Common myeloid progenitor, CD34-positive (primary cell): ENCODE measurements at regions not wholly inside any gene's neighbourhood (a gene's known extent, or its start where the extent isn't known, plus 50 kb on each side); places are given as distances from the start of the nearest gene placed in this dataset.

Experiments used
- CTCF ChIA-PET: fragments of 350-600 bp; sonication (Branson Sonifier 250); formaldehyde crosslinking; loops from one replicate; lab custom pipeline; 2021; ENCODE audit warnings: antibody characterized with exemption; lab: Charles Lee
- POLR2A ChIA-PET: fragments of 350-600 bp; sonication (Branson Sonifier 250); formaldehyde crosslinking; loops from one replicate; lab custom pipeline; 2021; ENCODE audit warnings: antibody characterized with exemption; lab: Charles Lee
- DNase-seq, 3 donors: peaks; one replicate each; pipeline versions ENCODE4 v3.0.0 to v3.0.0-alpha.2; 2013
- H3K27ac ChIP-seq, 2 experiments: 1 replicate in 1 of 2; 2 replicates in 1 of 2; pipeline ENCODE4 v1.7.0; 2013; ENCODE audit warnings: inconsistent platforms in 2 of 2, low read length in 2 of 2, mild to moderate bottlenecking in 2 of 2, low read depth in 1 of 2, moderate library complexity in 1 of 2; ENCODE audit not compliant: severe bottlenecking in 2 of 2, insufficient read depth in 1 of 2, poor library complexity in 1 of 2
- H3K27me3 ChIP-seq, 5 experiments: replicated peaks in 2 of 5; 1 replicate in 3 of 5; 2 replicates in 2 of 5; pipeline versions ENCODE4 v1.6.1 to v1.7.0; 2013; ENCODE audit warnings: low read length in 4 of 5, mild to moderate bottlenecking in 2 of 5, moderate library complexity in 2 of 5, inconsistent platforms in 1 of 5; ENCODE audit not compliant: insufficient read depth in 5 of 5, control insufficient read depth in 4 of 5
- H3K36me3 ChIP-seq, 4 experiments: 1 replicate in 2 of 4; 2 replicates in 2 of 4; pipeline versions ENCODE4 v1.6.1 to v1.7.0; 2013; ENCODE audit warnings: low read length in 3 of 4, control low read depth in 1 of 4, mild to moderate bottlenecking in 1 of 4; ENCODE audit not compliant: control insufficient read depth in 4 of 4, insufficient read depth in 4 of 4
- H3K4me1 ChIP-seq, 4 experiments: 1 replicate in 3 of 4; 2 replicates in 1 of 4; pipeline versions ENCODE4 v1.6.1 to v1.7.1; 2013; ENCODE audit warnings: low read length in 3 of 4, mild to moderate bottlenecking in 3 of 4, control low read depth in 1 of 4, inconsistent platforms in 1 of 4, moderate library complexity in 1 of 4; ENCODE audit not compliant: control insufficient read depth in 4 of 4, insufficient read depth in 4 of 4; ENCODE audit errors: control extremely low read depth in 1 of 4
- H3K4me3 ChIP-seq, 7 experiments: 1 replicate in 4 of 7; 2 replicates in 3 of 7; pipeline versions ENCODE4 v1.5.1 to v1.7.0; 2013; ENCODE audit warnings: mild to moderate bottlenecking in 7 of 7, low read length in 6 of 7, moderate library complexity in 6 of 7, inconsistent platforms in 2 of 7, low read depth in 2 of 7, control low read depth in 1 of 7; ENCODE audit not compliant: insufficient read depth in 4 of 7, control insufficient read depth in 1 of 7; ENCODE audit errors: extremely low read depth in 1 of 7
- H3K9me3 ChIP-seq, 5 experiments: 1 replicate in 4 of 5; 2 replicates in 1 of 5; pipeline versions ENCODE4 v1.6.1 to v1.7.1; 2013; ENCODE audit warnings: low read length in 4 of 5, mild to moderate bottlenecking in 2 of 5, inconsistent platforms in 1 of 5, low read depth in 1 of 5, moderate library complexity in 1 of 5; ENCODE audit not compliant: control insufficient read depth in 4 of 5, insufficient read depth in 2 of 5; ENCODE audit errors: control extremely low read depth in 1 of 5
- WGBS: methylation state at CpG from one replicate; pipeline ENCODE4 v1.1.5; 2013; ENCODE audit not compliant: insufficient coverage; 5-methylcytosine and 5-hydroxymethylcytosine counted together

DNA sequence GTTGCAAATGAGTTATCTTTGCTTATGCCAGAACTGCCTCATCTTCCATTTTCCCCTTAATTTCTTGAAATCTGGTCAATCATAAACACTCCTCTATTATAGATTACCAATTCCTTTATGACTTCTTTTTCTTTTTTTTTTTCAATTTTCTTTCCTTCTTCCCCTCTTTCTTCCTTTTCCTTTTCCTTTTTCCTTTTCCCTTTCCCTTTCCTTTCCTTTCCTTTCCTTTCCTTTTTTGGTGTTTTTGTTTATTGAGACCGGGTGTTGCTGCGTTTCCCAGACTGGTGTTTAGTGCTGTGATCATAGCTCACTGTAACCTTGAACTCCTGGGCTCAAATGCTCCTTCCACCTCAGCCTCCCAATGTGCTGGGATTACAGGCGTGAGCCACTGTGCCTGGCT, 151.4 kb upstream of the FOXP2 start:
- H3K27me3 ChIP-seq, result no peaks in the 10 kb centered on the region
- POLR2A ChIA-PET, result interaction anchor here (0.6 kb wide), 1 partner anchor 29 kb away, joined by 7 read pairs; no protein-coding TSS in a partner anchor
- no peaks in the 10 kb centered on the region for H3K9me3 ChIP-seq
- WGBS, result 100% methylated on average over 1 of the region's 3 CpGs
- CTCF ChIA-PET, result no interaction called here
- no peak for DNase-seq
- H3K4me1 ChIP-seq, result no peaks in the 10 kb centered on the region
- no peak overlapping the region for H3K4me3 ChIP-seq
- no peak overlapping the region for H3K27ac ChIP-seq
- H3K36me3 ChIP-seq, result no peaks in the 10 kb centered on the region

DNA sequence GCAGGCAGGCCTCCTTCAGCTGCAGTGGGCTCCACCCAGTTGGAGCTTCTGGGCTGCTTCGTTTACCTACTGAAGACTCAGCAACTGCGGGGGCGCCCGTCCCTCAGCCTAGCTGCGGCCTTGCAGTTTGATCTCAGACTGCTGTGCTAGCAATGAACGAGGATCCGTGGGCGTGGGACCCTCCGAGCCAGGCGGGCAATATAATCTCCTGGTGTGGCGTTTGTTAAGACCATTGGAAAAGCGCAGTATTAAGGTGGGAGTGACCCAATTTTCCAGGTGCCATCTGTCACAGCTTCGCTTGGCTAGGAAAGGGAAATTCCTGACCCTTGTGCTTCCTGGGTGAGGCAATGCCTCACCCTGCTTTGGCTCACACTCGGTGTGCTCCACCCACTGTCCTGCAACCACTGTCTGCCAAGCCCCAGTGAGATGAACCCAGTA, 159.2 kb upstream of the FOXP2 start:
- POLR2A ChIA-PET, result no interaction called here

DNA sequence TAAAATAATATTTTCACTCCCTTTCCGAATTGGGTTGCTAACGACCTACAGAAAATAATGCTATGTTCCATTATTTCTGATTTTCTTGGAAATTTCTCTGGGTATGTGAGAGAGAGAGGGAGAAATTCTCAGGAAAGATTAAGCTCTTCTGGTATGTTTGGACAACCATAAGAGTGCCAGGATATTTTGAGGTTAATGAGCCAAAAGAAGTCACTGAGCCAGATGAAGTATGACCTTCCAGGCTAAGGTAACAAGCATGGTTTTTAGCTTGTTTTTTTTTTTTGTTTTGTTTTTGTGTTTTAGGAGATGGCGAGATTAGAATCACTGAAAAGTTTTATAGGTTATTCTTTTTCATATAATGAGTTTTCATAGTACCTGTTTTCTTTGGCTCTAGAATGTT, 171.0 kb upstream of the FOXP2 start:
- Histone ChIP-seq H3K4me1 (no peaks in the 10 kb centered on the region), H3K9me3 (no peaks in the 10 kb centered on the region), H3K4me3 (no peak overlapping the region), H3K27me3 (no peaks in the 10 kb centered on the region), H3K36me3 (no peaks in the 10 kb centered on the region), H3K27ac (no peak overlapping the region)
- ChIA-PET POLR2A (no interaction called here), CTCF (interaction anchor here (1.0 kb wide), 1 partner anchor 9 kb away, joined by 4 read pairs; no protein-coding TSS in a partner anchor)
- DNase-seq, result no peak
- no CpG with 5 or more reads among the region's 3 CpGs for WGBS

More for the DNA sequence above, 159.2 kb upstream of the FOXP2 start:
- H3K4me1 ChIP-seq, result no peaks in the 10 kb centered on the region
- no peak for DNase-seq
- CTCF ChIA-PET, result interaction anchor here (1.4 kb wide), 1 partner anchor 10 kb away, joined by 3 read pairs; no protein-coding TSS in a partner anchor
- H3K27ac ChIP-seq, result no peak overlapping the region
- 97% methylated on average over 14 of the region's 14 CpGs for WGBS
- H3K36me3 ChIP-seq, result no peaks in the 10 kb centered on the region
- H3K4me3 ChIP-seq, result no peak overlapping the region
- H3K9me3 ChIP-seq, result no peaks in the 10 kb centered on the region
- no peaks in the 10 kb centered on the region for H3K27me3 ChIP-seq

GRCh38 chr7:114242992-114243507, 171.6 kb upstream of the FOXP2 start:
- CTCF ChIA-PET, result interaction anchor here (1.0 kb wide), 1 partner anchor 9 kb away, joined by 4 read pairs; no protein-coding TSS in a partner anchor
- Histone ChIP-seq H3K9me3 (no peaks in the 10 kb centered on the region), H3K27me3 (no peaks in the 10 kb centered on the region), H3K36me3 (no peaks in the 10 kb centered on the region), H3K27ac (no peak overlapping the region), H3K4me3 (no peak overlapping the region), H3K4me1 (no peaks in the 10 kb centered on the region)
- DNase-seq, result no peak
- POLR2A ChIA-PET, result no interaction called here
- WGBS, result no CpG with 5 or more reads among the region's 2 CpGs

- Histone ChIP-seq H3K27ac (no peak overlapping the region), H3K9me3 (no peaks in the 10 kb centered on the region), H3K4me3 (no peak overlapping the region), H3K27me3 (no peaks in the 10 kb centered on the region), H3K36me3 (no peaks in the 10 kb centered on the region), H3K4me1 (no peaks in the 10 kb centered on the region)
- CTCF ChIA-PET, result no interaction called here
- WGBS, result no CpG with 5 or more reads among the region's 1 CpG
- POLR2A ChIA-PET, result no interaction called here
- DNase-seq, result no peak
These were observed 185.4 kb upstream of the FOXP2 start for GRCh38 chr7:114229246-114229645.

- ChIA-PET CTCF (no interaction called here), POLR2A (no interaction called here)
- Histone ChIP-seq H3K36me3 (no peaks in the 10 kb centered on the region), H3K4me3 (no peak overlapping the region), H3K27me3 (no peaks in the 10 kb centered on the region), H3K27ac (no peak overlapping the region), H3K4me1 (peaks cover 0 to 9% (median 4%) of the 10 kb centered on the region in 4 experiments), H3K9me3 (no peaks in the 10 kb centered on the region)
- no peak for DNase-seq
These were observed 188.8 kb upstream of the FOXP2 start for GRCh38 chr7:114225784-114226183.

DNA sequence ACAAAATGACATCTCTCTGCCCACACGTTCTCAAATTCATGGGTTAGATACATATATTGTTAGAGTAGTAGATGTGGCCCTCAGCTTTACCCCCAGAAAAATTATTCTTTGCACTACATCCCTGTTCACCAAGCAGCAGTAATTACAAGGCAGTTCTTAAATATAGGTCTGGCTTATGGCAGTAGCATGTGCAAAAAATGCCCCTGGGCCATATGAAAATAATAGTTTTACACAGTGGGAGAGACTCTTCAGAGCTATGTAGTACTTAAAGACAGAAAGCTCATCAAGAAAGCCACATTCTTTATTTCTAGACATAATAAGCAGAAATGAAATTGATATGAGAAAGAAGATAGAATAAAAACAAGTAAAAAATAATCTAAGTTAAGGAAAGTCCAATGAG, 196.3 kb upstream of the FOXP2 start:
- Histone ChIP-seq H3K4me1 (peaks cover 0 to 9% (median 4%) of the 10 kb centered on the region in 4 experiments), H3K9me3 (no peaks in the 10 kb centered on the region), H3K4me3 (no peak overlapping the region), H3K36me3 (no peaks in the 10 kb centered on the region), H3K27me3 (no peaks in the 10 kb centered on the region), H3K27ac (no peak overlapping the region)
- DNase-seq, result no peak
- ChIA-PET POLR2A (no interaction called here), CTCF (interaction anchor here (1.6 kb wide), 1 partner anchor 200 kb away, joined by 4 read pairs; no protein-coding TSS in a partner anchor)
- WGBS, result no CpG with 5 or more reads among the region's 1 CpG
